HCT116 (cell line): ENCODE measurements at regions not wholly inside any gene's neighbourhood (a gene's known extent, or its start where the extent isn't known, plus 50 kb on each side); places are given as distances from the start of the nearest gene placed in this dataset.

Source experiments
- ATAC-seq: fragments of 200-7000 bp; cut with Tn5 transposase; 2 replicates; pipeline ENCODE4 v1.9.1; 2020; ENCODE audit warnings: mild to moderate bottlenecking, moderate library complexity
- BruUV-seq: library from RNA; stranded (reverse); fragments of 400-500 nt; replicated peaks from 2 replicates; lab custom pipeline; 2021; lab: Mats Ljungman, UMichigan
- CTCF ChIA-PET: fragments of 300-600 bp; sonication (Branson Sonifier 250); formaldehyde crosslinking; loops from one replicate; lab custom pipeline; 2021; ENCODE audit warnings: antibody characterized with exemption; lab: Charles Lee
- POLR2A ChIA-PET: fragments of 300-600, 350-600 bp; sonication (Branson Sonifier 250); formaldehyde crosslinking; loops from one replicate; lab custom pipeline; 2021; ENCODE audit warnings: antibody characterized with exemption; lab: Charles Lee
- RAD21 ChIA-PET, 2 experiments: fragments of 300-600 bp; sonication (Branson Sonifier 250); formaldehyde crosslinking; loops; one replicate each; lab custom pipeline; 2023; ENCODE audit warnings: low total read pairs in 2 of 2; ENCODE audit not compliant: uncharacterized antibody in 2 of 2, unreplicated experiment in 2 of 2, low non-redundant PET in 1 of 2; lab: Charles Lee
- DNase-seq: peaks from one replicate; pipeline ENCODE4 v3.0.0-alpha.2; 2010; ENCODE audit warnings: low read depth, low spot score
- H2AFZ ChIP-seq: fragments of 200-600 bp; shearing (Covaris generic), sonication (generic); 2 replicates; pipeline ENCODE4 v1.6.1; 2017; ENCODE audit warnings: low read depth, mixed run types, mixed read lengths, antibody characterized with exemption, low read length; ENCODE audit not compliant: poor library complexity, severe bottlenecking
- H3K27ac ChIP-seq: 2 replicates; pipeline ENCODE4 v1.5.1; 2012; ENCODE audit warnings: low read depth, low read length
- H3K27me3 ChIP-seq: fragments of 200-600 bp; sonication (generic); 2 replicates; pipeline ENCODE4 v1.6.1; 2016; ENCODE audit warnings: mixed run types, low read length, mixed read lengths; ENCODE audit not compliant: insufficient read depth
- H3K36me3 ChIP-seq, 2 experiments: fragments of 200-500 bp in 1 of 2; fragments of 200-600 bp in 1 of 2; sonication (Bioruptor generic) in 1 of 2; sonication (generic) in 1 of 2; 2 replicates each; pipeline versions ENCODE4 v1.5.1 to v1.6.1; 2014 to 2016; ENCODE audit warnings: low read length in 2 of 2, inconsistent platforms in 1 of 2, mixed read lengths in 1 of 2, mixed run types in 1 of 2; ENCODE audit not compliant: insufficient read depth in 2 of 2, control insufficient read depth in 1 of 2
- H3K4me1 ChIP-seq, 2 experiments: fragments of 200-600 bp in 1 of 2; sonication (generic) in 1 of 2; 2 replicates each; pipeline versions ENCODE4 v1.5.1 to v1.6.1; 2012 to 2017; ENCODE audit warnings: low read length in 2 of 2, inconsistent platforms in 1 of 2, mild to moderate bottlenecking in 1 of 2, mixed read lengths in 1 of 2, mixed run types in 1 of 2, moderate library complexity in 1 of 2; ENCODE audit not compliant: insufficient read depth in 2 of 2, control insufficient read depth in 1 of 2
- H3K4me2 ChIP-seq: fragments of 200-600 bp; sonication (generic); 2 replicates; pipeline ENCODE4 v1.6.1; 2017; ENCODE audit warnings: mixed run types, low read length, mixed read lengths
- H3K4me3 ChIP-seq, 2 experiments: fragments of 200-600 bp in 1 of 2; sonication (generic) in 1 of 2; replicated peaks in 1 of 2; 2 replicates each; pipeline ENCODE4 v1.5.1; 2011 to 2016; ENCODE audit warnings: low read length in 2 of 2, control low read depth in 1 of 2, low read depth in 1 of 2, mild to moderate bottlenecking in 1 of 2, mixed read lengths in 1 of 2, mixed run types in 1 of 2
- H3K79me2 ChIP-seq: fragments of 200-600 bp; sonication (generic); 2 replicates; pipeline ENCODE4 v1.6.1; 2017; ENCODE audit warnings: mild to moderate bottlenecking, mixed run types, low read length, moderate library complexity, mixed read lengths; ENCODE audit not compliant: insufficient read depth
- H3K9ac ChIP-seq: fragments of 200-600 bp; sonication (generic); 2 replicates; pipeline ENCODE4 v1.6.1; 2016; ENCODE audit warnings: low read length, mixed read lengths
- H3K9me2 ChIP-seq: fragments of 200-600 bp; sonication (generic), shearing (Covaris generic); 2 replicates; pipeline ENCODE4 v1.6.1; 2017; ENCODE audit warnings: mixed run types, mild to moderate bottlenecking, moderate library complexity; ENCODE audit not compliant: insufficient read depth
- H3K9me3 ChIP-seq, 2 experiments: fragments of 200-500 bp in 1 of 2; fragments of 200-600 bp in 1 of 2; sonication (Bioruptor generic) in 1 of 2; sonication (generic) in 1 of 2; 2 replicates each; pipeline ENCODE4 v1.6.1; 2014 to 2017; ENCODE audit warnings: low read length in 2 of 2, mixed read lengths in 2 of 2, inconsistent platforms in 1 of 2, low read depth in 1 of 2, mild to moderate bottlenecking in 1 of 2, mixed run types in 1 of 2, moderate library complexity in 1 of 2; ENCODE audit not compliant: control insufficient read depth in 1 of 2, insufficient read depth in 1 of 2
- H4K20me1 ChIP-seq: fragments of 200-600 bp; sonication (generic), shearing (Covaris generic); 2 replicates; pipeline ENCODE4 v1.6.1; 2017; ENCODE audit warnings: mixed run types, mild to moderate bottlenecking, moderate library complexity; ENCODE audit not compliant: insufficient read depth
- EGR1 ChIP-seq: IDR thresholded peaks from 2 replicates; pipeline ENCODE4 v1.6.1; 2012; ENCODE audit warnings: low read depth
- EZH2 ChIP-seq: fragments of 200-600 bp; sonication (generic); IDR thresholded peaks from 2 replicates; pipeline ENCODE4 v1.6.1; 2017; ENCODE audit warnings: antibody characterized with exemption, mixed run types
- EZH2phosphoT487 ChIP-seq: fragments of 200-600 bp; IDR thresholded peaks from 2 replicates; pipeline ENCODE4 v1.6.1; 2018; ENCODE audit warnings: antibody characterized with exemption, borderline replicate concordance
- FOSL1 ChIP-seq: IDR thresholded peaks from 2 replicates; pipeline ENCODE4 v1.6.1; 2012; ENCODE audit warnings: low read depth
- JUND ChIP-seq: IDR thresholded peaks from 2 replicates; pipeline ENCODE4 v1.6.1; 2012
- POLR2A ChIP-seq: IDR thresholded peaks from 2 replicates; pipeline ENCODE4 v1.7.0; 2011; ENCODE audit warnings: borderline replicate concordance; ENCODE audit not compliant: insufficient read depth, insufficient read length; ENCODE audit errors: extremely low read depth
- REST ChIP-seq: IDR thresholded peaks from 2 replicates; pipeline ENCODE4 v1.6.1; 2012; ENCODE audit warnings: low read depth
- SIN3A ChIP-seq: IDR thresholded peaks from 2 replicates; pipeline ENCODE4 v1.6.1; 2012; ENCODE audit warnings: low read depth
- SP1 ChIP-seq: IDR thresholded peaks from 2 replicates; pipeline ENCODE4 v1.6.1; 2012; ENCODE audit warnings: low read depth
- SRF ChIP-seq: IDR thresholded peaks from 2 replicates; pipeline ENCODE4 v1.6.1; 2012; ENCODE audit warnings: low read depth
- intact Hi-C: fragments of 100-400 bp; cut with micrococcal nuclease; formaldehyde crosslinking; loops from 2 replicates; pipeline ENCODE4 v1.10.0; 2022

GRCh38 chr2:138223319-138223718 lies 259.0 kb downstream of the HNMT start:
- no peak overlapping the region for H2AFZ ChIP-seq
- H3K9me3 ChIP-seq: no peaks in the 10 kb centered on the region
- H3K79me2 ChIP-seq: no peaks in the 10 kb centered on the region
- H3K9ac ChIP-seq: no peak overlapping the region
- ChIA-PET CTCF (no interaction called here), POLR2A (no interaction called here), RAD21 (no interaction called here)
- no peak for ATAC-seq
- no peak for DNase-seq
- no peak overlapping the region for H3K27ac ChIP-seq
- BruUV-seq: no TSS peak
- no peaks in the 10 kb centered on the region for H3K4me1 ChIP-seq
- intact Hi-C loops: no loop called here
- no peaks in the 10 kb centered on the region for H3K27me3 ChIP-seq
- no peaks in the 10 kb centered on the region for H3K36me3 ChIP-seq
- no peaks in the 10 kb centered on the region for H4K20me1 ChIP-seq
- H3K9me2 ChIP-seq: no peaks in the 10 kb centered on the region
- H3K4me3 ChIP-seq: no peak overlapping the region
- no peak for TF ChIP-seq SRF
- TF ChIP-seq FOSL1: no peak
- TF ChIP-seq SIN3A: no peak
- TF ChIP-seq JUND: no peak
- no peak for TF ChIP-seq REST
- no peak for TF ChIP-seq EZH2phosphoT487
- TF ChIP-seq EGR1: no peak
- TF ChIP-seq POLR2A: no peak
- H3K4me2 ChIP-seq: no peak overlapping the region

GRCh38 chr2:138227195-138227594 lies 262.9 kb downstream of the HNMT start:
- H2AFZ ChIP-seq: no peak overlapping the region
- no peaks in the 10 kb centered on the region for H3K4me1 ChIP-seq
- H3K36me3 ChIP-seq: no peaks in the 10 kb centered on the region
- no peaks in the 10 kb centered on the region for H3K9me3 ChIP-seq
- H4K20me1 ChIP-seq: no peaks in the 10 kb centered on the region
- ChIA-PET RAD21 (no interaction called here), CTCF (no interaction called here), POLR2A (no interaction called here)
- no peak for ATAC-seq
- H3K27me3 ChIP-seq: no peaks in the 10 kb centered on the region
- H3K27ac ChIP-seq: no peak overlapping the region
- H3K4me3 ChIP-seq: no peak overlapping the region
- no peaks in the 10 kb centered on the region for H3K79me2 ChIP-seq
- intact Hi-C loops: no loop called here
- DNase-seq: no peak
- H3K9me2 ChIP-seq: no peaks in the 10 kb centered on the region
- H3K4me2 ChIP-seq: no peak overlapping the region
- no peak overlapping the region for H3K9ac ChIP-seq
- BruUV-seq: no TSS peak
- TF ChIP-seq SP1 (no peak), JUND (no peak), EZH2 (no peak)
- TF ChIP-seq, all 23 proteins: peak for 0
